Fibroblast of lung (primary cell): ENCODE measurements at regions not wholly inside any gene's neighbourhood (a gene's known extent, or its start where the extent isn't known, plus 50 kb on each side); places are given as distances from the start of the nearest gene placed in this dataset.

Experiments used
- DNase-seq, 2 donors: peaks; one replicate each; pipeline versions ENCODE4 v3.0.0 to v3.0.0-alpha.2; 2010; ENCODE audit warnings: low read depth in 2 of 2
- H2AFZ ChIP-seq: 2 replicates; pipeline ENCODE4 v1.5.1; 2012; ENCODE audit warnings: low read length, control low read depth, inconsistent platforms
- H3K27ac ChIP-seq: 2 replicates; pipeline ENCODE4 v1.5.1; 2011; ENCODE audit warnings: low read length, control low read depth; ENCODE audit not compliant: insufficient read depth
- H3K27me3 ChIP-seq: 2 replicates; pipeline ENCODE4 v1.5.1; 2011; ENCODE audit warnings: mild to moderate bottlenecking, low read length; ENCODE audit not compliant: control insufficient read depth, insufficient read depth
- H3K36me3 ChIP-seq: 2 replicates; pipeline ENCODE4 v1.5.1; 2011; ENCODE audit warnings: low read length; ENCODE audit not compliant: control insufficient read depth, insufficient read depth
- H3K4me1 ChIP-seq: 2 replicates; pipeline ENCODE4 v1.5.1; 2011; ENCODE audit warnings: low read length; ENCODE audit not compliant: control insufficient read depth, insufficient read depth; ENCODE audit errors: extremely low read depth
- H3K4me2 ChIP-seq: 2 replicates; pipeline ENCODE4 v1.5.1; 2011; ENCODE audit warnings: low read length, control low read depth; ENCODE audit not compliant: insufficient read depth; ENCODE audit errors: extremely low read depth
- H3K4me3 ChIP-seq, 4 experiments: fragments of 200-600 bp in 1 of 4; sonication (generic) in 1 of 4; replicated peaks in 1 of 4; 2 replicates each; pipeline ENCODE4 v1.5.1; 2011 to 2016; ENCODE audit warnings: low read length in 4 of 4, low read depth in 3 of 4, mild to moderate bottlenecking in 3 of 4, control low read depth in 2 of 4, inconsistent platforms in 1 of 4, mixed read lengths in 1 of 4; ENCODE audit not compliant: insufficient read depth in 1 of 4; ENCODE audit errors: control extremely low read depth in 1 of 4
- H3K79me2 ChIP-seq: 2 replicates; pipeline ENCODE4 v1.5.1; 2012; ENCODE audit warnings: mild to moderate bottlenecking, low read length, inconsistent platforms; ENCODE audit not compliant: control insufficient read depth, insufficient read depth
- H3K9ac ChIP-seq: 2 replicates; pipeline ENCODE4 v1.5.1; 2011; ENCODE audit warnings: mild to moderate bottlenecking, low read length, control low read depth; ENCODE audit not compliant: insufficient read depth
- H3K9me3 ChIP-seq: 2 replicates; pipeline ENCODE4 v1.5.1; 2012; ENCODE audit warnings: low read depth, low read length; ENCODE audit not compliant: control insufficient read depth, insufficient read depth
- H4K20me1 ChIP-seq: 2 replicates; pipeline ENCODE4 v1.5.1; 2011; ENCODE audit warnings: low read length; ENCODE audit not compliant: control insufficient read depth, insufficient read depth; ENCODE audit errors: extremely low read depth
- CTCF ChIP-seq, 2 donors: IDR thresholded peaks in 1 of 2; conservative IDR thresholded peaks in 1 of 2; 1 replicate in 1 of 2; 2 replicates in 1 of 2; pipeline ENCODE4 v1.5.1; 2011 to 2012; ENCODE audit warnings: low read length in 2 of 2, control low read depth in 1 of 2, inconsistent platforms in 1 of 2, low read depth in 1 of 2, mild to moderate bottlenecking in 1 of 2
- EZH2 ChIP-seq: IDR thresholded peaks from 2 replicates; pipeline ENCODE4 v1.5.1; 2012; ENCODE audit warnings: low read length, control low read depth, mild to moderate bottlenecking; ENCODE audit errors: missing control alignments

- Histone ChIP-seq H3K4me2 (no peak overlapping the region), H3K27me3 (no peaks in the 10 kb centered on the region), H3K36me3 (no peaks in the 10 kb centered on the region), H4K20me1 (no peaks in the 10 kb centered on the region), H3K9me3 (no peaks in the 10 kb centered on the region), H3K9ac (no peak overlapping the region), H3K79me2 (no peaks in the 10 kb centered on the region), H2AFZ (no peak overlapping the region), H3K27ac (no peak overlapping the region), H3K4me1 (peaks cover under 1% of the 10 kb centered on the region), H3K4me3 (no peak overlapping the region)
- peak in 1 of 2 donors; percentile 70 for DNase-seq
- TF ChIP-seq EZH2 (no peak), CTCF (conservative IDR thresholded peaks at IDR 0.05 in 1 of 2, IDR thresholded peaks at IDR 0.05 in 1 of 2; ENCODE audit: low read depth in 1 of 2, low read length in 2 of 2) (no peak)
Observed at GRCh38 chr9:115396071-115396529, 278.1 kb upstream of the TNC start.

- TF ChIP-seq EZH2: no peak
- TF ChIP-seq CTCF (conservative IDR thresholded peaks at IDR 0.05 in 1 of 2, IDR thresholded peaks at IDR 0.05 in 1 of 2; ENCODE audit: low read depth in 1 of 2, low read length in 2 of 2): no peak
- H3K9me3 ChIP-seq: no peaks in the 10 kb centered on the region
- H3K9ac ChIP-seq: no peak overlapping the region
- peaks cover 2% of the 10 kb centered on the region for H3K4me1 ChIP-seq
- no peaks in the 10 kb centered on the region for H3K79me2 ChIP-seq
- H3K27me3 ChIP-seq: no peaks in the 10 kb centered on the region
- no peak overlapping the region for H3K27ac ChIP-seq
- H3K36me3 ChIP-seq: no peaks in the 10 kb centered on the region
- no peak for DNase-seq
- no peak overlapping the region for H3K4me3 ChIP-seq
- no peak overlapping the region for H3K4me2 ChIP-seq
- H4K20me1 ChIP-seq: no peaks in the 10 kb centered on the region
- no peak overlapping the region for H2AFZ ChIP-seq
Observed at GRCh38 chr9:115397591-115398312, 279.8 kb upstream of the TNC start.

DNA sequence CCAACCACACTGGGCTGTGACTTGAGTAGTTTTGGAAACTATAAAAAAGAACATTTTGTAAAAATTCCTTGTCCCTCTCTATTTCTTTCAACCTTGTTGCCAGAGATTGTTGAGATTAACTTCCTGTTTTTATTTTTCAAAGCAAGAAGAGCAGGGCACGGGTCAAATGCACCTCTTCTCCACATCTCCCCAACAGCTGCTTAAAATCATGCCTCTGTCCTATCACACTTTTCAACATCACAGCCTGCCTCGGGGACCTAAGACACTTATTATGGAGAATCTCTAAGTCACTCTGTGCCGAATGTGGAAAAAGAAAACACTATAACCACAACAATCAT lies 280.3 kb upstream of the TNC start:
- H3K4me1 ChIP-seq: peaks cover 2% of the 10 kb centered on the region
- no peaks in the 10 kb centered on the region for H3K27me3 ChIP-seq
- no peak for DNase-seq
- H3K79me2 ChIP-seq: no peaks in the 10 kb centered on the region
- H3K9me3 ChIP-seq: no peaks in the 10 kb centered on the region
- no peak overlapping the region for H3K4me2 ChIP-seq
- H3K9ac ChIP-seq: no peak overlapping the region
- TF ChIP-seq EZH2 (no peak), CTCF (conservative IDR thresholded peaks at IDR 0.05 in 1 of 2, IDR thresholded peaks at IDR 0.05 in 1 of 2; ENCODE audit: low read depth in 1 of 2, low read length in 2 of 2) (no peak)
- H3K27ac ChIP-seq: no peak overlapping the region
- H3K36me3 ChIP-seq: no peaks in the 10 kb centered on the region
- H3K4me3 ChIP-seq: no peak overlapping the region
- no peaks in the 10 kb centered on the region for H4K20me1 ChIP-seq
- no peak overlapping the region for H2AFZ ChIP-seq
